ENCODE measurements at regions not wholly inside any gene's neighbourhood (a gene's known extent, or its start where the extent isn't known, plus 50 kb on each side); places are given as distances from the start of the nearest gene placed in this dataset.

- DNase-seq = no peak
- TF ChIP-seq POLR2A (IDR thresholded peaks at IDR 0.05) (no peak), CTCF (IDR thresholded peaks at IDR 0.05) (no peak)
- Histone ChIP-seq H3K9me3 (no peaks in the 10 kb centered on the region), H3K4me3 (replicated peaks in 1 of 3) (no peak overlapping the region), H3K27me3 (no peaks in the 10 kb centered on the region), H3K36me3 (no peaks in the 10 kb centered on the region), H3K4me1 (no peaks in the 10 kb centered on the region), H3K27ac (no peak overlapping the region)
- intact Hi-C loops (cut with DNase I) = no loop called here
- 92 to 95% methylated on average over 2 of the region's 2 CpGs for WGBS, 2 donors
Measured at GRCh38 chr2:38212312-38212711, 136.4 kb upstream of the CYP1B1 start.

- intact Hi-C loops (cut with DNase I) = no loop called here
- no peak overlapping the region for H3K27ac ChIP-seq
Measured at GRCh38 chr2:38207168-38207567, 131.2 kb upstream of the CYP1B1 start.

GRCh38 chr2:38203446-38203810 lies 127.5 kb upstream of the CYP1B1 start:
- Histone ChIP-seq H3K9me3 (no peaks in the 10 kb centered on the region), H3K36me3 (no peaks in the 10 kb centered on the region), H3K4me1 (no peaks in the 10 kb centered on the region), H3K27ac (no peak overlapping the region), H3K27me3 (no peaks in the 10 kb centered on the region), H3K4me3 (replicated peaks in 1 of 3) (no peak overlapping the region)
- DNase-seq = no peak
- intact Hi-C loops (cut with DNase I) = no loop called here
- 95 to 96% methylated on average over 9 of the region's 9 CpGs for WGBS, 2 donors
- TF ChIP-seq POLR2A (IDR thresholded peaks at IDR 0.05) = no peak
- TF ChIP-seq CTCF (IDR thresholded peaks at IDR 0.05) = no peak

More at GRCh38 chr2:38207168-38207567, 131.2 kb upstream of the CYP1B1 start:
- Histone ChIP-seq H3K4me3 (replicated peaks in 1 of 3) (no peak overlapping the region), H3K4me1 (no peaks in the 10 kb centered on the region), H3K27me3 (no peaks in the 10 kb centered on the region), H3K9me3 (no peaks in the 10 kb centered on the region), H3K36me3 (no peaks in the 10 kb centered on the region)
- TF ChIP-seq CTCF (IDR thresholded peaks at IDR 0.05) (no peak), POLR2A (IDR thresholded peaks at IDR 0.05) (no peak)
- DNase-seq = no peak
- 98 to 99% methylated on average over 1 of the region's 1 CpG for WGBS, 2 donors

GRCh38 chr2:38202713-38203445 lies 126.9 kb upstream of the CYP1B1 start:
- WGBS, 2 donors = 89% methylated on average over 14 of the region's 14 CpGs
- no peak for DNase-seq
- TF ChIP-seq CTCF (IDR thresholded peaks at IDR 0.05) (no peak), POLR2A (IDR thresholded peaks at IDR 0.05) (no peak)
- no peak overlapping the region for H3K27ac ChIP-seq
- intact Hi-C loops (cut with DNase I) = no loop called here
- no peak overlapping the region for H3K4me3 ChIP-seq (replicated peaks in 1 of 3)
- no peaks in the 10 kb centered on the region for H3K9me3 ChIP-seq
- no peaks in the 10 kb centered on the region for H3K4me1 ChIP-seq
- H3K36me3 ChIP-seq = no peaks in the 10 kb centered on the region
- no peaks in the 10 kb centered on the region for H3K27me3 ChIP-seq

- H3K4me1 ChIP-seq = no peaks in the 10 kb centered on the region
- H3K4me3 ChIP-seq (replicated peaks in 1 of 3) = no peak overlapping the region
- H3K36me3 ChIP-seq = no peaks in the 10 kb centered on the region
- TF ChIP-seq POLR2A (IDR thresholded peaks at IDR 0.05) (no peak), CTCF (IDR thresholded peaks at IDR 0.05) (no peak)
- no peaks in the 10 kb centered on the region for H3K9me3 ChIP-seq
- intact Hi-C loops (cut with DNase I) = no loop called here
- DNase-seq = no peak
- no peak overlapping the region for H3K27ac ChIP-seq
- no peaks in the 10 kb centered on the region for H3K27me3 ChIP-seq
Measured at GRCh38 chr2:38201784-38202183, 125.8 kb upstream of the CYP1B1 start.

All from thyroid gland (tissue), 4 donors.